Mammary epithelial cell (primary cell): ENCODE measurements at regions not wholly inside any gene's neighbourhood (a gene's known extent, or its start where the extent isn't known, plus 50 kb on each side); places are given as distances from the start of the nearest gene placed in this dataset.
A peak's percentile ranks its signal among the peaks of the same experiment; 100 is the strongest.

Source experiments
- EZH2 ChIP-seq: IDR thresholded peaks from 2 replicates; pipeline ENCODE4 v1.6.1; 2012; ENCODE audit warnings: low read length, inconsistent platforms, borderline replicate concordance
- TF ChIP-seq, protein P1 (sequence below), 2 donors: IDR thresholded peaks in 1 of 2; conservative IDR thresholded peaks in 1 of 2; 2 replicates each; pipeline ENCODE4 v1.5.1; 2011 to 2012; ENCODE audit warnings: inconsistent platforms in 2 of 2, low read length in 2 of 2, mild to moderate bottlenecking in 2 of 2, control low read depth in 1 of 2, low read depth in 1 of 2; ENCODE audit not compliant: insufficient read depth in 1 of 2; ENCODE audit errors: extremely low read depth in 1 of 2

- TF ChIP-seq EZH2, result no peak
- TF ChIP-seq, protein P1, sequence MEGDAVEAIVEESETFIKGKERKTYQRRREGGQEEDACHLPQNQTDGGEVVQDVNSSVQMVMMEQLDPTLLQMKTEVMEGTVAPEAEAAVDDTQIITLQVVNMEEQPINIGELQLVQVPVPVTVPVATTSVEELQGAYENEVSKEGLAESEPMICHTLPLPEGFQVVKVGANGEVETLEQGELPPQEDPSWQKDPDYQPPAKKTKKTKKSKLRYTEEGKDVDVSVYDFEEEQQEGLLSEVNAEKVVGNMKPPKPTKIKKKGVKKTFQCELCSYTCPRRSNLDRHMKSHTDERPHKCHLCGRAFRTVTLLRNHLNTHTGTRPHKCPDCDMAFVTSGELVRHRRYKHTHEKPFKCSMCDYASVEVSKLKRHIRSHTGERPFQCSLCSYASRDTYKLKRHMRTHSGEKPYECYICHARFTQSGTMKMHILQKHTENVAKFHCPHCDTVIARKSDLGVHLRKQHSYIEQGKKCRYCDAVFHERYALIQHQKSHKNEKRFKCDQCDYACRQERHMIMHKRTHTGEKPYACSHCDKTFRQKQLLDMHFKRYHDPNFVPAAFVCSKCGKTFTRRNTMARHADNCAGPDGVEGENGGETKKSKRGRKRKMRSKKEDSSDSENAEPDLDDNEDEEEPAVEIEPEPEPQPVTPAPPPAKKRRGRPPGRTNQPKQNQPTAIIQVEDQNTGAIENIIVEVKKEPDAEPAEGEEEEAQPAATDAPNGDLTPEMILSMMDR (conservative IDR thresholded peaks at IDR 0.05 in 1 of 2, IDR thresholded peaks at IDR 0.05 in 1 of 2; ENCODE audit: extremely low read depth in 1 of 2, insufficient read depth in 1 of 2, low read depth in 1 of 2, low read length in 2 of 2), result peak; percentile 30 to 33
Measured at GRCh38 chr18:56298935-56299334, 339.5 kb downstream of the TXNL1 start.
